Middle frontal gyrus (tissue), 1 donor: ENCODE measurements at regions not wholly inside any gene's neighbourhood (a gene's known extent, or its start where the extent isn't known, plus 50 kb on each side); places are given as distances from the start of the nearest gene placed in this dataset.

Experiments used
- DNase-seq: peaks from one replicate; pipeline ENCODE4 v3.0.0-alpha.2; 2015; ENCODE audit warnings: low spot score; ENCODE audit errors: extremely low spot score

- DNase-seq, result no peak
Measured at GRCh38 chr12:18966954-18967353, 162.6 kb upstream of the PLEKHA5 start.

GRCh38 chr12:18967814-18968213 is 161.7 kb upstream of the PLEKHA5 start:
- no peak for DNase-seq

- DNase-seq, result no peak
Measured at GRCh38 chr12:18969512-18969911, 160.0 kb upstream of the PLEKHA5 start.

- no peak for DNase-seq
Measured at GRCh38 chr12:18970603-18971002, 158.9 kb upstream of the PLEKHA5 start.

GRCh38 chr12:18971932-18972331 is 157.6 kb upstream of the PLEKHA5 start:
- no peak for DNase-seq

GRCh38 chr12:18975933-18976332 is 153.6 kb upstream of the PLEKHA5 start:
- DNase-seq, result no peak

GRCh38 chr12:18979401-18980126 is 150.0 kb upstream of the PLEKHA5 start:
- DNase-seq, result no peak

- no peak for DNase-seq
Measured at GRCh38 chr12:18981732-18982131, 147.8 kb upstream of the PLEKHA5 start.

GRCh38 chr12:18982226-18982949 is 147.1 kb upstream of the PLEKHA5 start:
- no peak for DNase-seq

- DNase-seq, result no peak
Measured at GRCh38 chr12:18983854-18984253, 145.7 kb upstream of the PLEKHA5 start.

- DNase-seq, result no peak
Measured at GRCh38 chr12:18990856-18991255, 138.7 kb upstream of the PLEKHA5 start.

GRCh38 chr12:18992336-18992735 is 137.2 kb upstream of the PLEKHA5 start:
- no peak for DNase-seq

- no peak for DNase-seq
Measured at GRCh38 chr12:18998343-18999261, 130.9 kb upstream of the PLEKHA5 start.

GRCh38 chr12:19000836-19001235 is 128.7 kb upstream of the PLEKHA5 start:
- no peak for DNase-seq

GRCh38 chr12:19002216-19002615 is 127.3 kb upstream of the PLEKHA5 start:
- no peak for DNase-seq

- no peak for DNase-seq
Measured at GRCh38 chr12:19003141-19003540, 126.4 kb upstream of the PLEKHA5 start.

- DNase-seq, result no peak
Measured at GRCh38 chr12:19003987-19004619, 125.4 kb upstream of the PLEKHA5 start.

- DNase-seq, result no peak
Measured at GRCh38 chr12:19005257-19005801, 124.2 kb upstream of the PLEKHA5 start.

- no peak for DNase-seq
Measured at GRCh38 chr12:19006626-19007137, 122.9 kb upstream of the PLEKHA5 start.

GRCh38 chr12:19008102-19008501 is 121.4 kb upstream of the PLEKHA5 start:
- no peak for DNase-seq

GRCh38 chr12:19010087-19010486 is 119.4 kb upstream of the PLEKHA5 start:
- no peak for DNase-seq
